Liver (tissue), 8 donors: ENCODE measurements at regions not wholly inside any gene's neighbourhood (a gene's known extent, or its start where the extent isn't known, plus 50 kb on each side); places are given as distances from the start of the nearest gene placed in this dataset.

Experiments used
- DNase-seq: peaks from one replicate; pipeline ENCODE4 v3.0.0-alpha.2; 2017; ENCODE audit warnings: low spot score
- H3K27ac ChIP-seq, 2 donors: one replicate each; pipeline ENCODE4 v1.7.0; 2013; ENCODE audit warnings: inconsistent platforms in 2 of 2, low read length in 2 of 2, control low read depth in 1 of 2, low read depth in 1 of 2, mild to moderate bottlenecking in 1 of 2
- H3K27me3 ChIP-seq, 4 donors: one replicate each; pipeline versions ENCODE4 v1.6.1 to v1.7.0; 2013; ENCODE audit warnings: low read length in 3 of 4, inconsistent platforms in 1 of 4, mild to moderate bottlenecking in 1 of 4, moderate library complexity in 1 of 4; ENCODE audit not compliant: control insufficient read depth in 4 of 4, insufficient read depth in 4 of 4
- H3K36me3 ChIP-seq, 4 donors: one replicate each; pipeline versions ENCODE4 v1.6.1 to v1.7.0; 2013; ENCODE audit warnings: low read length in 3 of 4, mild to moderate bottlenecking in 3 of 4, low read depth in 1 of 4, moderate library complexity in 1 of 4; ENCODE audit not compliant: control insufficient read depth in 4 of 4, insufficient read depth in 3 of 4
- H3K4me1 ChIP-seq, 4 donors: one replicate each; pipeline versions ENCODE4 v1.6.1 to v1.7.0; 2013; ENCODE audit warnings: low read length in 3 of 4, mild to moderate bottlenecking in 3 of 4, moderate library complexity in 1 of 4; ENCODE audit not compliant: control insufficient read depth in 4 of 4, insufficient read depth in 4 of 4
- H3K4me3 ChIP-seq, 3 donors: one replicate each; pipeline versions ENCODE4 v1.6.1 to v1.7.0; 2013; ENCODE audit warnings: low read length in 3 of 3, control low read depth in 1 of 3, low read depth in 1 of 3, mild to moderate bottlenecking in 1 of 3
- H3K9ac ChIP-seq, 2 donors: one replicate each; pipeline ENCODE4 v1.7.0; 2013; ENCODE audit warnings: low read length in 2 of 2, mild to moderate bottlenecking in 2 of 2, moderate library complexity in 2 of 2, control low read depth in 1 of 2, low read depth in 1 of 2
- H3K9me3 ChIP-seq, 4 donors: one replicate each; pipeline versions ENCODE4 v1.6.1 to v1.7.0; 2013; ENCODE audit warnings: low read length in 3 of 4; ENCODE audit not compliant: control insufficient read depth in 4 of 4
- CTCF ChIP-seq: fragments of 150-350 bp; IDR thresholded peaks from 2 replicates; pipeline ENCODE4 v1.5.1; 2017; ENCODE audit warnings: improper control_type of control experiment, low read depth, low read length; ENCODE audit not compliant: missing input control
- EGR1 ChIP-seq, 2 donors: IDR thresholded peaks; 2 replicates each; pipeline ENCODE4 v1.6.1; 2016 to 2018; ENCODE audit warnings: antibody characterized with exemption in 2 of 2, low read depth in 2 of 2
- FOXA1 ChIP-seq: IDR thresholded peaks from 2 replicates; pipeline ENCODE4 v1.6.1; 2016; ENCODE audit warnings: antibody characterized with exemption
- FOXA2 ChIP-seq: IDR thresholded peaks from 2 replicates; pipeline ENCODE4 v1.6.1; 2016; ENCODE audit warnings: antibody characterized with exemption
- HNF4G ChIP-seq: IDR thresholded peaks from 2 replicates; pipeline ENCODE4 v1.6.1; 2016; ENCODE audit warnings: antibody characterized with exemption
- JUND ChIP-seq, 2 donors: IDR thresholded peaks; 2 replicates each; pipeline ENCODE4 v1.6.1; 2016; ENCODE audit warnings: antibody characterized with exemption in 2 of 2
- MAX ChIP-seq: IDR thresholded peaks from 2 replicates; pipeline ENCODE4 v1.6.1; 2016; ENCODE audit warnings: antibody characterized with exemption
- NR2F2 ChIP-seq: IDR thresholded peaks from 2 replicates; pipeline ENCODE4 v1.6.1; 2016; ENCODE audit warnings: antibody characterized with exemption
- REST ChIP-seq: IDR thresholded peaks from 2 replicates; pipeline ENCODE4 v1.6.1; 2016; ENCODE audit warnings: antibody characterized with exemption, mild to moderate bottlenecking
- RXRA ChIP-seq, 2 donors: IDR thresholded peaks; 2 replicates each; pipeline ENCODE4 v1.6.1; 2017 to 2018; ENCODE audit warnings: antibody characterized with exemption in 2 of 2, mild to moderate bottlenecking in 1 of 2
- SP1 ChIP-seq: IDR thresholded peaks from 2 replicates; pipeline ENCODE4 v1.6.1; 2018; ENCODE audit warnings: antibody characterized with exemption, mild to moderate bottlenecking
- YY1 ChIP-seq: IDR thresholded peaks from 2 replicates; pipeline ENCODE4 v1.6.1; 2016; ENCODE audit warnings: antibody characterized with exemption, mild to moderate bottlenecking
- ZBTB33 ChIP-seq: IDR thresholded peaks from 2 replicates; pipeline ENCODE4 v1.6.1; 2016; ENCODE audit warnings: antibody characterized with exemption
- WGBS: extraction: QIAGEN DNeasy Blood & Tissue Kit; methylation state at CpG from one replicate; pipeline ENCODE4 v1.1.7; 2013; 5-methylcytosine and 5-hydroxymethylcytosine counted together
- TF ChIP-seq, protein P1 (sequence below): IDR thresholded peaks from 2 replicates; pipeline ENCODE4 v1.6.1; 2016; ENCODE audit warnings: antibody characterized with exemption
- donor health status: healthy.
- donor health status: healthy.
- donor health status: healthy.
- donor health status: healthy.
- donor health status: healthy.

DNA sequence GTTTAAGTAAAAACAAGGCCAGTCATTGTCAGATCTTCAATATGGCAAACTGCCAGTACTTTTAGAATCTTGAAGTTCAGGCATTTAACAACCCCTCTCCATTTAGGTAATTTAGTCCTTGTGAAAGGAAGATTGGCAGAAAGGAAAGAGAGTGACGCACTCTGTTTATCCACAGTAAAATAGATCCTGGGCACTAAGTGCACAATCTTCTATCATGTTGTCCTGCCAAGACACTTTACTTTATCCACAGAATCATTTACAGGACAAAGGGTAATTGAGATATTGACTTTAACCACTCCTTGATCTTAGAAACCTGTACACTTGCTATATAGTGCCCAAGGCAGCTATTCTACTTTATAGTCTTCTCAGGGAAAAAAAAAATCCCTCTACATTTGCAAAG is 786.4 kb upstream of the SLITRK1 start:
- H3K4me3 ChIP-seq, result no peak overlapping the region
- no peaks in the 10 kb centered on the region for H3K4me1 ChIP-seq
- peaks cover 0 to 2% (median 0%) of the 10 kb centered on the region in 4 donors for H3K27me3 ChIP-seq
- no peak overlapping the region for H3K9ac ChIP-seq
- H3K27ac ChIP-seq, result no peak overlapping the region
- no peak for DNase-seq
- TF ChIP-seq HNF4G (no peak), NR2F2 (no peak), EGR1 (IDR thresholded peaks at IDR 0.05; ENCODE audit: low read depth in 2 of 2) (no peak), FOXA1 (no peak), MAX (no peak), JUND (IDR thresholded peaks at IDR 0.05) (no peak), RXRA (IDR thresholded peaks at IDR 0.05) (no peak), SP1 (no peak), CTCF (no peak)
- TF ChIP-seq, protein P1, sequence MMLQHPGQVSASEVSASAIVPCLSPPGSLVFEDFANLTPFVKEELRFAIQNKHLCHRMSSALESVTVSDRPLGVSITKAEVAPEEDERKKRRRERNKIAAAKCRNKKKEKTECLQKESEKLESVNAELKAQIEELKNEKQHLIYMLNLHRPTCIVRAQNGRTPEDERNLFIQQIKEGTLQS, result no peak
- no peaks in the 10 kb centered on the region for H3K36me3 ChIP-seq
- WGBS, result 87% methylated on average over 1 of the region's 1 CpG
- no peaks in the 10 kb centered on the region for H3K9me3 ChIP-seq

GRCh38 chr13:84662491-84662890 is 780.2 kb upstream of the SLITRK1 start:
- 65% methylated on average over 3 of the region's 3 CpGs for WGBS
- Histone ChIP-seq H3K4me1 (no peaks in the 10 kb centered on the region), H3K27me3 (peaks cover 0 to 3% (median 0%) of the 10 kb centered on the region in 4 donors), H3K27ac (no peak overlapping the region), H3K4me3 (no peak overlapping the region), H3K9ac (no peak overlapping the region), H3K9me3 (no peaks in the 10 kb centered on the region), H3K36me3 (no peaks in the 10 kb centered on the region)
- TF ChIP-seq YY1 (no peak), JUND (IDR thresholded peaks at IDR 0.05) (no peak), RXRA (IDR thresholded peaks at IDR 0.05) (no peak), HNF4G (no peak), MAX (no peak), EGR1 (IDR thresholded peaks at IDR 0.05; ENCODE audit: low read depth in 2 of 2) (no peak), SP1 (no peak), FOXA2 (no peak), REST (no peak), ZBTB33 (no peak), CTCF (no peak), NR2F2 (no peak)
- TF ChIP-seq, protein P1, result no peak
- no peak for DNase-seq
